SK-N-SH (cell line): ENCODE measurements at regions not wholly inside any gene's neighbourhood (a gene's known extent, or its start where the extent isn't known, plus 50 kb on each side); places are given as distances from the start of the nearest gene placed in this dataset.

Experiments used
- CTCF ChIA-PET: fragments of 300-600, 350-600 bp; formaldehyde crosslinking; extraction: SDS; loops from one replicate; lab custom pipeline; 2021; lab: Yijun Ruan, JAX
- POLR2A ChIA-PET: fragments of 350-600 bp; sonication (Branson Sonifier 250); formaldehyde crosslinking; extraction: SDS; loops from one replicate; lab custom pipeline; 2020; ENCODE audit warnings: antibody characterized with exemption, inconsistent platforms; lab: Yijun Ruan, JAX
- DNase-seq: peaks from one replicate; pipeline ENCODE4 v3.0.0; 2012
- H2AFZ ChIP-seq: fragments of 200-600 bp; sonication (generic); 2 replicates; pipeline ENCODE4 v1.8.1; 2016; ENCODE audit warnings: antibody characterized with exemption, mild to moderate bottlenecking, low read depth
- H3F3A ChIP-seq: fragments of 200-600 bp; sonication (generic); replicated peaks from 2 replicates; pipeline ENCODE3; 2016; ENCODE audit warnings: antibody characterized with exemption, mild to moderate bottlenecking; ENCODE audit not compliant: insufficient read depth
- H3K27ac ChIP-seq, 2 experiments: fragments of 200-500 bp in 1 of 2; fragments of 200-600 bp in 1 of 2; sonication (Bioruptor generic) in 1 of 2; sonication (generic), shearing (Covaris generic) in 1 of 2; 2 replicates each; pipeline versions ENCODE4 v1.5.1 to v1.6.1; 2014 to 2016; ENCODE audit warnings: low read depth in 2 of 2, inconsistent platforms in 1 of 2, low read length in 1 of 2, mild to moderate bottlenecking in 1 of 2, mixed read lengths in 1 of 2
- H3K27me3 ChIP-seq: fragments of 200-600 bp; sonication (generic), shearing (Covaris generic); 2 replicates; pipeline ENCODE4 v1.6.1; 2016; ENCODE audit warnings: mixed run types; ENCODE audit not compliant: insufficient read depth
- H3K36me3 ChIP-seq, 2 experiments: fragments of 200-500 bp in 1 of 2; fragments of 200-600 bp in 1 of 2; sonication (Bioruptor generic) in 1 of 2; sonication (generic) in 1 of 2; replicated peaks in 1 of 2; 2 replicates each; pipeline versions ENCODE3 to v1.5.1; 2014 to 2016; ENCODE audit warnings: low read length in 1 of 2, mild to moderate bottlenecking in 1 of 2; ENCODE audit not compliant: insufficient read depth in 2 of 2, control insufficient read depth in 1 of 2
- H3K4me1 ChIP-seq, 2 experiments: fragments of 200-500 bp in 1 of 2; fragments of 200-600 bp in 1 of 2; sonication (Bioruptor generic) in 1 of 2; sonication (generic), shearing (Covaris generic) in 1 of 2; 2 replicates each; pipeline versions ENCODE4 v1.5.1 to v1.6.1; 2014 to 2016; ENCODE audit warnings: low read depth in 1 of 2, low read length in 1 of 2, mixed run types in 1 of 2; ENCODE audit not compliant: insufficient read depth in 2 of 2, control insufficient read depth in 1 of 2
- H3K4me2 ChIP-seq: fragments of 200-600 bp; sonication (generic), shearing (Covaris generic); 2 replicates; pipeline ENCODE4 v1.6.1; 2017; ENCODE audit warnings: mixed run types
- H3K4me3 ChIP-seq, 2 experiments: fragments of 200-500 bp in 1 of 2; fragments of 200-600 bp in 1 of 2; sonication (Bioruptor generic) in 1 of 2; sonication (generic), shearing (Covaris generic) in 1 of 2; 2 replicates each; pipeline versions ENCODE4 v1.5.1 to v1.8.1; 2014 to 2016; ENCODE audit warnings: low read depth in 2 of 2, inconsistent platforms in 1 of 2, low read length in 1 of 2, mild to moderate bottlenecking in 1 of 2, mixed read lengths in 1 of 2, moderate library complexity in 1 of 2
- H3K79me2 ChIP-seq: fragments of 200-600 bp; sonication (generic); 2 replicates; pipeline ENCODE4 v1.8.1; 2017; ENCODE audit warnings: mild to moderate bottlenecking; ENCODE audit not compliant: insufficient read depth
- H3K9ac ChIP-seq: fragments of 200-600 bp; sonication (generic); 2 replicates; pipeline ENCODE4 v1.6.1; 2017; ENCODE audit warnings: mixed run types
- H3K9me2 ChIP-seq: fragments of 200-600 bp; sonication (generic); 2 replicates; pipeline ENCODE4 v1.6.1; 2017; ENCODE audit warnings: mixed run types
- H3K9me3 ChIP-seq: fragments of 200-600 bp; sonication (generic); 2 replicates; pipeline ENCODE4 v1.6.1; 2017; ENCODE audit warnings: mixed run types, mild to moderate bottlenecking, moderate library complexity
- H4K20me1 ChIP-seq: fragments of 200-600 bp; sonication (generic); 2 replicates; pipeline ENCODE4 v1.6.1; 2017; ENCODE audit warnings: mild to moderate bottlenecking, mixed run types; ENCODE audit not compliant: insufficient read depth
- CHD2 ChIP-seq: fragments of 150-350 bp; IDR thresholded peaks from 2 replicates; pipeline ENCODE4 v1.6.1; 2018; ENCODE audit warnings: low read length; ENCODE audit not compliant: partially characterized antibody
- ELF1 ChIP-seq: IDR thresholded peaks from 2 replicates; pipeline ENCODE4 v1.4.0; 2012
- EZH2phosphoT487 ChIP-seq: fragments of 200-600 bp; sonication (generic); IDR thresholded peaks from 2 replicates; pipeline ENCODE4 v1.6.1; 2017; ENCODE audit warnings: low read depth, mixed run types, mild to moderate bottlenecking, antibody characterized with exemption, moderate library complexity, borderline replicate concordance
- FOXM1 ChIP-seq: IDR thresholded peaks from 2 replicates; pipeline ENCODE4 v1.4.0; 2012; ENCODE audit warnings: low read depth, mild to moderate bottlenecking
- JUND ChIP-seq: IDR thresholded peaks from 2 replicates; pipeline ENCODE4 v1.4.0; 2012
- MXI1 ChIP-seq: IDR thresholded peaks from 2 replicates; pipeline ENCODE4 v1.6.1; 2012; ENCODE audit warnings: mild to moderate bottlenecking, low read depth, low read length, improper control_type of control experiment
- NFIC ChIP-seq: IDR thresholded peaks from 2 replicates; pipeline ENCODE4 v1.4.0; 2012; ENCODE audit warnings: borderline replicate concordance
- NRF1 ChIP-seq: IDR thresholded peaks from 2 replicates; pipeline ENCODE4 v1.6.1; 2012; ENCODE audit warnings: low read depth, mild to moderate bottlenecking, low read length
- RAD21 ChIP-seq: IDR thresholded peaks from 2 replicates; pipeline ENCODE4 v1.6.1; 2012; ENCODE audit warnings: mild to moderate bottlenecking, low read length
- RCOR1 ChIP-seq: fragments of 150-350 bp; IDR thresholded peaks from 2 replicates; pipeline ENCODE4 v1.6.1; 2017; ENCODE audit warnings: antibody characterized with exemption, low read length
- REST ChIP-seq: IDR thresholded peaks from 2 replicates; pipeline ENCODE4 v1.6.1; 2012; ENCODE audit warnings: mild to moderate bottlenecking, low read depth, low read length, moderate library complexity
- RFX5 ChIP-seq: IDR thresholded peaks from 2 replicates; pipeline ENCODE4 v1.6.1; 2012; ENCODE audit warnings: mild to moderate bottlenecking, improper control_type of control experiment, low read length
- RXRA ChIP-seq: IDR thresholded peaks from 2 replicates; pipeline ENCODE4 v1.4.0; 2012; ENCODE audit warnings: low read depth, mild to moderate bottlenecking, borderline replicate concordance
- SMC3 ChIP-seq: IDR thresholded peaks from 2 replicates; pipeline ENCODE4 v1.6.1; 2012; ENCODE audit warnings: low read depth, low read length, improper control_type of control experiment
- TAF1 ChIP-seq: IDR thresholded peaks from 2 replicates; pipeline ENCODE4 v1.6.1; 2012; ENCODE audit warnings: low read depth, mild to moderate bottlenecking, low read length, moderate library complexity, borderline replicate concordance
- TEAD4 ChIP-seq: IDR thresholded peaks from 2 replicates; pipeline ENCODE4 v1.4.0; 2012; ENCODE audit warnings: mild to moderate bottlenecking, borderline replicate concordance; ENCODE audit not compliant: insufficient read depth
- USF2 ChIP-seq: fragments of 150-350 bp; IDR thresholded peaks from 2 replicates; pipeline ENCODE4 v1.6.1; 2017; ENCODE audit warnings: antibody characterized with exemption, low read length, low read depth, borderline replicate concordance
- YY1 ChIP-seq: IDR thresholded peaks from 2 replicates; pipeline ENCODE4 v1.4.0; 2012; ENCODE audit warnings: low read depth, mild to moderate bottlenecking
- WGBS: methylation state at CpG from one replicate; pipeline ENCODE4 v1.1.6; 2017; ENCODE audit warnings: low lambda C conversion rate; 5-methylcytosine and 5-hydroxymethylcytosine counted together
- TF ChIP-seq, protein P1 (sequence below): IDR thresholded peaks from 2 replicates; pipeline ENCODE4 v1.4.0; 2012; ENCODE audit warnings: low read depth, borderline replicate concordance

GRCh38 chr6:9138936-9139335 lies 703.6 kb upstream of the SLC35B3 start:
- no peaks in the 10 kb centered on the region for H3K9me3 ChIP-seq

GRCh38 chr6:9136141-9136822 lies 700.9 kb upstream of the SLC35B3 start:
- H3K9me3 ChIP-seq: no peaks in the 10 kb centered on the region
- H2AFZ ChIP-seq: no peak overlapping the region
- no peak for DNase-seq
- no peak overlapping the region for H3K9ac ChIP-seq
- no peaks in the 10 kb centered on the region for H3K9me2 ChIP-seq
- H3K4me2 ChIP-seq: no peak overlapping the region
- 7% methylated on average over 2 of the region's 2 CpGs for WGBS
- peaks cover 0 to 10% of the 10 kb centered on the region in 2 experiments; a peak in 1 of 4 replicates for H3K4me1 ChIP-seq
- no peaks in the 10 kb centered on the region for H4K20me1 ChIP-seq
- CTCF ChIA-PET: no interaction called here
- H3K36me3 ChIP-seq: no peaks in the 10 kb centered on the region
- H3K27ac ChIP-seq: no peak overlapping the region
- H3K4me3 ChIP-seq: no peak overlapping the region
- POLR2A ChIA-PET: no interaction called here
- no peaks in the 10 kb centered on the region for H3F3A ChIP-seq
- H3K79me2 ChIP-seq: no peaks in the 10 kb centered on the region
- no peaks in the 10 kb centered on the region for H3K27me3 ChIP-seq
- TF ChIP-seq RCOR1 (no peak), ELF1 (no peak), JUND (no peak), MXI1 (no peak), FOXM1 (no peak), RFX5 (no peak), SMC3 (no peak), USF2 (no peak), RXRA (no peak), RAD21 (no peak), NFIC (no peak), TAF1 (no peak)
- TF ChIP-seq, protein P1, sequence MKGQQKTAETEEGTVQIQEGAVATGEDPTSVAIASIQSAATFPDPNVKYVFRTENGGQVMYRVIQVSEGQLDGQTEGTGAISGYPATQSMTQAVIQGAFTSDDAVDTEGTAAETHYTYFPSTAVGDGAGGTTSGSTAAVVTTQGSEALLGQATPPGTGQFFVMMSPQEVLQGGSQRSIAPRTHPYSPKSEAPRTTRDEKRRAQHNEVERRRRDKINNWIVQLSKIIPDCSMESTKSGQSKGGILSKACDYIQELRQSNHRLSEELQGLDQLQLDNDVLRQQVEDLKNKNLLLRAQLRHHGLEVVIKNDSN: no peak

More at GRCh38 chr6:9138936-9139335, 703.6 kb upstream of the SLC35B3 start:
- H3K36me3 ChIP-seq: no peaks in the 10 kb centered on the region
- no peaks in the 10 kb centered on the region for H3K27me3 ChIP-seq
- TF ChIP-seq EZH2phosphoT487 (no peak), TEAD4 (no peak), YY1 (no peak), MXI1 (no peak), SMC3 (no peak), NRF1 (no peak), ELF1 (no peak), CHD2 (no peak), FOXM1 (no peak), REST (no peak)
- TF ChIP-seq, protein P1: no peak
- H2AFZ ChIP-seq: no peak overlapping the region
- no peaks in the 10 kb centered on the region for H3F3A ChIP-seq
- WGBS: 12% methylated on average over 5 of the region's 5 CpGs
- ChIA-PET POLR2A (no interaction called here), CTCF (no interaction called here)
- H3K27ac ChIP-seq: no peak overlapping the region
- no peak for DNase-seq
- H3K9ac ChIP-seq: no peak overlapping the region
- H3K79me2 ChIP-seq: no peaks in the 10 kb centered on the region
- no peaks in the 10 kb centered on the region for H4K20me1 ChIP-seq
- H3K4me3 ChIP-seq: no peak overlapping the region
- no peaks in the 10 kb centered on the region for H3K9me2 ChIP-seq
- H3K4me1 ChIP-seq: peaks cover 0 to 10% of the 10 kb centered on the region in 2 experiments; a peak in 1 of 4 replicates
- no peak overlapping the region for H3K4me2 ChIP-seq
